Stimulated activated CD4-positive, alpha-beta T cell treated with anti-CD3 and anti-CD28 coated beads, TNF-alpha, amount 100 ng/mL, for 48 hours (primary cell): ENCODE measurements at regions not wholly inside any gene's neighbourhood (a gene's known extent, or its start where the extent isn't known, plus 50 kb on each side); places are given as distances from the start of the nearest gene placed in this dataset.

Experiments used
- DNase-seq, 3 donors: peaks; one replicate each; pipeline ENCODE4 v3.0.0-alpha.2; 2020; ENCODE audit warnings: low read depth in 3 of 3

DNA sequence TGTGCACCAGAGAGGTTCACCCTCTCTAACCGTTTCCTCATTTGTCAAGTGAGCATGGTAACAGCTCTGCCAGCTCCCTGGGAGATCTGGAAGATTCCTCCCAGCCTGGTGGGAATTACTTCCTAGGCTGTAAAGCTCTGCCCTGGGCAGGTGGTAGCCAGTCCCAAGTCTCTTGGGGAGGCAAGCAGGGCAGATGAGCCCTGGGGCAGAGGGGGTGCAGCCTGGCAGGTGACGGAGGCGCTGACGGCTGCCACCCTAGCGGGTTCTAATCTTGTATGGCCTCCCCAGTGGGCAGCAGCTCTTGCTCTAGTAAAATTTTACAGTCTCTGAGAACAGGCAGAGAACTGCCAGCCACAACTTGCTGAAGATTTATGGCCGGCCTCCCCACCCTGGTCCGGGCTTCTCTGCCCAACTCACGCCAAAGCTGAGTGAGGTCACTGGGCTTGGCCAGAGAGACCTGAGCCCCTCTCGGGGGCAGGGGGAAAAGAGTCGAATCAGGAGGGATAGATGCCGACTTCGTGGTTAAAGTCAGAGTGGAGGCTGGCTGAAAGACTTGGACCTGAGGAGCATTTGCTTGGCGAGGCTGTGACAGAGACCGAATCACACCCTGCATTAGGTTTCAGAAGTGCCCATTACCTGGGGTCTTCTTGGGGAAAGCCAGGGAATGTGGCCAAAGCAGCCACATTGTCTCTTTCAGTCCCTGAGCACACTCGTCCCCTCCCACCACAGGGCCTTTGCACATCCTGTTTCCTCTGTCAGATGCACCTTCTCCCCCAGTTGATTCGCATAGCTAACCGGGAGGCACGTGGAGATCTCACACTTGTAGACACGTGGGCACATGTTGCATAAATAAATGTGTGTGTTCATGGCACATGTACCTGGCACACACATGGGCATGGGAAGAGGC is 188.2 kb downstream of the MN1 start:
- no peak for DNase-seq

DNA sequence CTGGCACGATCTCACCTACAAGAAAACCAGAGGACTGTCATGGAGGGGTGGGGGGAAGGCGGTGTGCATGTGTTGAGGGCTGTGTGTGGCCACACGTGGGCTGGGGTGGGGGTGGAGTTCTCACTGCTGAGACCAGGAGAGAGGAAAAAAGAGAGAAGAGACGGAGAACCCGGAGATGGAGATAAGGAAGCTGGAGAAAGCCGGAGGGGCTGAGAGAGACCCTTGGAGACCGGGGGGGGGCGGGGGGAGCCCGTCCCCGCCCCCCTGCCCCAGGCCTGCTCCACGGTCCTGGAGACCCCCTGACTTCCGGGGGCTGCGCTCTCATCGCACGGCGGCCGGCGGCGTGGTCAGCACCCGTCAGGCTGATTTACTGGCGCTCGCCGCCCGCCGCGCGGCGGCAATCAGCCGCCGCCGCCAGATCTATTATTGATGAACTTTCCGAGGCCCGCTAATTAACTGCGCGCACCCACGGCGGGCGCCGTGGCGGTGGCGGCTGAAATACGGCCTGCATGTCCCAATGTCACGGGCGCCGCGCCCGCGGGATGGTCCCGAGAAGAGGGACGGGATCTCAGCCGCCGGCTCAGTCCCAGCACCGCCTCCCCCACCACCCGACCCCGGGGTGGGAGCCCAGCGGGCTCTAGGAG is 187.4 kb downstream of the MN1 start:
- DNase-seq = no peak

DNA sequence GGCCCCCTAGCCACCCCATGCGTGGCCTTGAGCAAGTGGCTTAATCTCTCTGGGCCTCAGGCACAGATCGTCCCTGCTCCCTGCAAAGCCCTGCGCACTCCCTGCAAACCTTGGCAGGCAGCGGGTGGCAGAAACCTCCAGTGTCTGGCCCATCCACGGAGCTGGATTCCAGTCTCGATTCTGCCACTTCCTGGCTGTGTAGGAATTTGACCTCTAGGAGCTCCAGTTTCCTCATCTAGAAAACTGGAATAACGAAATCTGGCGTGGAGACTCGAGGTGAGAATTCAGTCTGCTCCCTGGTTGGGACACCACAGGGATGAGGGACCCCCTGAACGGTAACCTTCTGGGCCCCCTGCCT is 186.9 kb downstream of the MN1 start:
- DNase-seq = no peak

DNA sequence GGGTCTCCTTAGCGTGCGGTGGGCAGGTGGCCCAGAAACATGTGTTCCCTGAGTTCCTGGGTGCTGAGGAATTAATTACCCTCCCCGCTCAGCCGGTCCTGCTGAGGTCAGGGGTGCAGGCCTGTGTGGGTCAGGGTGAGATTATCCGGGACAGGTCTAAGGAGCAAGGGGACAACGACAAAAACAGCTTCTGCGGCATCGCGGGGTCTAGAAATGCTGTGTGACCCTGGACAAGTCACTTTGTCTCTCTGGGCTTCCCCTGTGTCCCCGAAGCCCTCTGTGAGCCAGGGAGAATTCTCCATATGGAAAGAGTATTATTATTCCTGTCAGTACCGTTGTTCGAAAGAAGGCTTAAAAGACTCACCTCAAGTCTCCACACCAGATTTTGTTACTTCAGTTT is 186.1 kb downstream of the MN1 start:
- DNase-seq = no peak

DNA sequence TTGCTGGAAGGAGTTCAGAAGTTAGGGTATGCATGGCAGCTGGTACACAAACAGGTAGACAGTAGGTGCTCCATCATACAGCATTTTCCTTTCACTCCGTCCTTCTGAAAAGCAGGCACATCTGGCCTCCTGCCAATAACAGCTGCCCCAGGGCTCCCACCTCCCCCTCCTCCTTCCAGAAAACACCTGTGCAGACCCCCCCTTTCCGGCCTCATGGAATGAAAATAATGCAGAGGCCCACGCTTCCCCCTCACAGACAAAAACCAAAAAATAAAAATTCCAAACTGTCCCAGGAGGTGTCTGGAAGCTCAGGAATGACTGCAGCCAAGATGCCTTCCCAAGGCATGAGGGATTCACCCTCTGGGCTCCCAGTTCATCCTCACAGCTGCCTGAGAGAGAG is 185.5 kb downstream of the MN1 start:
- no peak for DNase-seq

DNA sequence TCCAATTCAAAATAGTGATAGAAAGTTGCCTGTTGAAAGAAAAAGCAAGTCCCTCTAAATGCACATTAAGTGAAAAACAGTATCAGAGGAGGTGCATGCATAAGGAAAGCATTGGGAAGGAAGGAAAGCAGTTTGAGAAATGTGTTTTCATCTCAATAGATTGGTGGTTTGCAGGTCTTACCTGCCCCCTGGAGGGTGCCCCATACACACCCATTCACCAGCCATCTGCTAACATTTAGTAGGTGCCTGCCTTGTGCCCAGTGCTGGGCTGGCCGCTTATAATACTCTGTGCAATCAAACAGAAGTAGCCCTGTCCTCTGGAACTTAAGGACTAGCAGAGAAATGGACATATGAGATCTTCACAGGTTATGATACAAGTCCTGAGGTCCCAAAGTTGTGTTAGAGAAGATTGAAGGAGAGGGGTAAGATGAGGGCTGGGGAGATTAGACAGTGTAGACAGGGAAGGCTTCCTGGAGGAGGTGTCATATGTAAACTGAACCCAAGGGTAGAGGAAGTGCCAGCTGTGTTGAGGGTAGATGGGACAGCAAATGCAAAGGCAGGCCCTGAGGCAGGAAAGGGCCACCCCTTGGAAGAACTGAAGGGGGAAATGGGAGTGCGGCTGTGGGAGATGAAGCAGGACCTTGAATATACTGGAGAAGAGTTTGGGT is 184.2 kb downstream of the MN1 start:
- DNase-seq = no peak

DNA sequence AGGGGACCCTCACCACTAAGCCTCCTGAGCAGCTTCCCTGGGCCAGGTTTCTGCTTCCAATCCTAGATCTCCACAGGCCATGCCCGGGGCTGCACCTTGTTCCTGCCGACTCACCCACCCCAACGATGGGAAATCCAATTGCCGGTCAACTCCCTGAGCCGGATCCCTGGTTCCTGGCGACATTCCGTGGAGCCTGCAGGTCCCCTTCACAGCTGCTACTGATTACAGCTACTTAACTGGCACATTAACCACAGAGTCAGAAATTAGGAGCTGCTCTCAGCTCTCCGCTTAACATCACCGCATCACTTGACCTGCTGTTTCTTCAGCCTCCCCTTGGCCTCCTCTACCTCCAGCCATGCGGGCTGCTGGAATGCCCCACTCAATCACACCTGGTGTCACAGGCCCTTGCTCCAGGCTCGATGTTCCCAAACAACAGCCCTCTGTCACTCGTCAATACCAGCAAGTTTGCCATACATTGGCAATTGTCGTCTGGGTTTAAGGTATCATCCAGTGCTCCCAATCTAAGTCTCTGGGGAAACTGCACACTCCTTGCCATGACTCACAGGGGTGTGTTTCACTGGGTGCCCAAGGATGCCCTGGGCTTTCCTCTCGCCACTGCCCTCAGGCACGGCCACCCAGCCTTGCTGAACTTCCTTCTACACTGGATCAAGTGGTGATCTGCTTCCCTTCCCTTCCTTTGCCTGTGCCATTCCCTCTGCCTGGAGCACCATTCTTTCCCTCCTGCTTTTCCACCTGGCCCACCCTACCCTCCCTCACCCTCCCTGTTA is 181.0 kb downstream of the MN1 start:
- DNase-seq = no peak

DNA sequence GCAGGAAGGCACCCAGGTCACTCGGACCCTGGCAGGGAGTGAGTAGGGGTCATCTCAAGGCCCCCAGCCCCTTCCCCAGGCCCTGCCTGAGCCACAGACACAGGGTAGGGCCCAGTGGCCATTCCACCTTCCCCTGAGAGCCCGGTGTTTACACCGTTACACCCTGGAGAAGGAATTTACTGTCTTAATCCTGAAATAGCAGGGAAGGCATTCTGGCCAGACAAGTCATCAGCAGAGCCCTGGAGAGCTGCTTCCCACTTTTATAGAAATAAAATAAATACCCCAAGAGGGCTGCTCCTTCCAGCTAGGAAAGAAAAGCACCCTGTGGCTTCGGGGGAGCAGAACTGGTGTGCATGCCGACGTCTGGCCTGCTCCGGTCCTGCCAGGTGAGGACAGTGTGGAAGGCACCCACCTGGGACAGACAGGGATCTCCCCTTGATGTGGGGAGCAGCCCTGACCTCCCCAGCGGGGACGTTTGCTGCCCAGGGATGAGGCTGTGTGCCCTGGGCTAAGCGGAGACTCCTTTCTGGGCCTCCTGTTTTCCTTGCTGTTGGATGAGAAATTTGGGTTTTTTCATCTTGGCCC is 180.0 kb downstream of the MN1 start:
- no peak for DNase-seq

DNA sequence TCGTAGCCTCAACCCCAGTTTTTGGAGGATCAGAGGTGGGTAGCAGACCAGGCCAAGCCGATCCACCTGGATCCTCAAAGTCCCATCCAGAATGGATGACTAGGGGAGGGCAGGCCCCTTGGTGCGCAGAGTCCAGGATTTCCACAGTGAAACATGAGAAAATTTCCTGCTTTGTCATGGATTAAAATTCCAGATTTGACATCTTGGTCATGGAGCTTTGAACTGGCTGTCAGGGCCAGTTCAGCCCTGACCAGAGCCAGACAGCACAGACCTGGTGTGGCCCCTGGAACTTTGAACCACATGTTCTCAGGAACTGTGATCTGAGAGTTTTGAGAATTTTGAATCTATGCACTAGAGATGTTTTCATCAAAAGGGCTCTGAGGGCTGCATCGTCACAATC is 177.5 kb downstream of the MN1 start:
- no peak for DNase-seq

DNA sequence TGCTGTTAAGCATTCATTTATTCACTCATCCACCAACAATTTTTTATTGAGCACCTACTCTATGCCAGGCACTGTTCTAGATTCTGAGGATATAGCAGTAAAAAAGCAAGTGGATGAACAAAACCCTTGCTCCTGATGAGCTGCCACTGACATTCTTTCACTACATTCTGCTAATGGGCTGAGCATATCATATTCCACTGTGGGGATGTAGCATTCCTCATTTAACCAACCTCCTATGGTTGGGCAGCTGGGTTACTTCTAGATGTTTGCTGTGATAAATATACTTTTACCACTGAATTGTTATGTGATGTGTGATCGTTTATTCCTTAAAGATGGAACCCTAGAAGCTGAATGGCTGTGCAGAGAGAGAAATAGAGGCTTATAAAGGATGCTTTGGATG is 176.9 kb downstream of the MN1 start:
- no peak for DNase-seq

DNA sequence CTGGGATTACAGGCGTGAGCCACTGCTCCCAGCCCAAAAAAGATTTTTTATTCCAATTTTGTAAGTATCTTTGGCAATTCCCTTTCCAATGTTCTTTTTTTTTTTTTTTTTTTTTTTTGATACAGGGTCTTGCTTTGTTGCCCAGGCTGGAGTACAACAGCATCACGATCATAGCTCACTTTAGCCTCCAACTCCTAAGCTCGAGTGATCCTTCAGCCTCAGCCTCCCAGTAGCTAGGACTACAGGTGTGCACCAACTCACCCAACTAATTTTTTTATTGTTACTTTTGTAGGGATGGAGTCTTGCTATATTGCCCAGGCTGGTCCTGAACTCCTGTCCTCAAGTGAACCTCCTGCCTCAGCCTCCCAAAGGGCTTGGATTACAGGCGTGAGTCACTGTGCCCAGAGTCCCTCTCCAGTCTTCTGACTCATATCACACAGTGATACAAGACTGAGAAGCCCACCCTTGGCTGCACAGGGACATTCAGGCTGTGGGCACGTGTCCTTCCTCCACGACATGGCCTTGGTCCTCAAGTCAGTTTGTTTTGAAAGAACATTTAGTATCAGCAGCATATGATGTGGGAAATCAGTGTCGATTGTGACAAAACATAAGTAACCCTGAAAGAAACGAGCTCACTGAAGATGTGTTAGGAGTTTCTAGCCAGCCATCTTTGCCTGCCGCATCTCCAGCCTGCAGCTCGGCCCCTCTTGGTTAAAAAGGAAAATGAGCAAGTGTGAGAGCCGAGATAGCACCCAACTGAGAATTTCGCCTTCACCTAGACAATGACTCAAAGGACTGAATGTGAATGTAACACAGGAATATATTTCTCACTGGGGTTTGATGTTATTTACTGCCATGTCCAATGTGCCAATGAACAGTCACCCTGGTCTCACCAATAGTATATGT is 175.5 kb downstream of the MN1 start:
- DNase-seq = no peak

DNA sequence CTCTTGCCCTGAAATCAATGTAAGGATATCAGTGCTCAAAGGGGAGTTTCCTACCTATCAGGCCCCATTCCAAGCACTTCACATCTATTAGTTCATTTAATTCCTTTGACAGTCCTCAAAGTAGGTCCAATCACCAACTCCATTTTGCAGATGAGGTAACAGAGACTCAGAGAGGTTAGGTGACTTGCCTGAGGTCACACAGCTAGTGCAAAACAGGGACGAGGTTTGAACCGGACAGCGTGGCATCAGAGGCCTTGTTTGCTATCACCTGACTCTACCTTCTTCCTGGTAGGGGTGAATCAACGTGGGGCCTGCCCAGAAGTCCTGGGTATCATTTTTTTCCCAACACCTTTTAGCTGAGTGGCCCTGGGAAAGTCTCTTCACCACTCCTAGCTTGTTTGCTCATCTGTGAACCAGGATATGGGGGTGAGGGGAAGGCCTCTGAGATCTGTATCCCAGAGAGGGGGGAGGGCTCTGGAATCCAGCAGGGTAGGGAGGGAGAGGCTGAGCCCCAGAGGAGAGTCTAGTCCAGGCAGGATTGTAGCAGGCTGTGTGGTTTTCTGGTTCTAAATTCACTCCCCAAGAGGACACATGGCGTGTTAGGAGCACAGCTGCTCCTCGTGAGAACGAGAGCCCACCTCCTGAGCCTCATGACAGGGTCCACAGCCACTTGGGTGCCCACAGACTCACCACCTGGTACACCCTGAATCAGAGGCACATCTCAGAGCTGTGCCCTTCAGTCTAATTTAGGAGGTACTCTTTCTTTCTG is 174.7 kb downstream of the MN1 start:
- no peak for DNase-seq

DNA sequence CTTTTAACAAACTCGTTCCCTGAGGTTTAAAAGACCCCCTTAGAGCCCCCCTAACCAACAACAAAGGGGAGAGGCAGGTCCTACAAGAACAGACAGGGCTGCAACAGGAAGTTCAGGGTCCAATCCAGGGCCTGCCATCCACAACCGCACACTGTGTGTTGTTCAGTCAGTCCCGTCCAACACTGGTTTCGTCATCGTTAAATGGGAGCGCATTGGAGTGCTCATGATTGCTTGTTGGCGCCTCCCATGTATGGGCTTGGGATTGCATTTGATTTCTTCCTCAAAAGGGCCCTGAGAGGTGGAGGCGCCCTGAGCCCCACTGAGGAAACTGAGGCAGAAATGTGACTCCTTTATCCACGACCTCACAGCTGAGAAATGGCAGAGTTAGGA is 174.1 kb downstream of the MN1 start:
- no peak for DNase-seq

DNA sequence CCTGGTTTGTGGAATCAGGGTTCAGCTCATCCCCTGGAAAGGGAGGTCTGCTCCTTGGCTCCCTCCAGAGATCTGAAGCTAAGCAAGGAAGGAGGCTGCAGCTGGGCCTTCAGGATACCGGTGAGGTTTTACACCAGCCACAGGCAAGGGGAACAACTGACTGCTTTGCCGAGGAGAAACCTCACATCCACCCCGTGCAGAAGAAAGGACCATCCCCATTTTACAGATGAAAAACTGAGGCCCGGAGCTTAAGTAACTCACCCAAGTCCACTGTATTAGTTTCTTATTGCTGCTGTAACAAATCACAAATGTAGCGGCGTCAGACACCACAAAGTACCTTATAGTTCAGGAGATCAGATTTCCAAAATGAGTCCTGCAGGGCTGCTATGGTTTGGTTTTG is 173.7 kb downstream of the MN1 start:
- no peak for DNase-seq

DNA sequence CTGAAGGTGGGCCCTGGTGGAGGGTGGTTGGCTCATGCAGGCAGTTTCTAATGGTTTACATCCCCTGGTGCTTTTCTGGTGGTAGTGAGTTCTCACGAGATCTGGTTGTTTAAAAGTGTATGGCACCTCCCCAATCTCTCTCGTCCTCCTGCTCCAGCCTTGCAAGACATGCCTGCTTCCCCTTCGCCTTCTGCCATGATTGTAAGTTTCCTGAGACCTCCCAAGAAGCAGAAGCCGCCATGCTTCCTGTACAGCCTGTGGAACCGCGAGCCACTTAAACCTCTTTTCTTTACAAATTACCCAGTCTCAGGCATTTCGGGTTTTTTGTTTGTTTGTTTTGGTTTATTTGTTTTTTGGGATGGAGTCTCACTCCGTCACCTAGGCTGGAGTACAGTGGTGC is 173.2 kb downstream of the MN1 start:
- no peak for DNase-seq

DNA sequence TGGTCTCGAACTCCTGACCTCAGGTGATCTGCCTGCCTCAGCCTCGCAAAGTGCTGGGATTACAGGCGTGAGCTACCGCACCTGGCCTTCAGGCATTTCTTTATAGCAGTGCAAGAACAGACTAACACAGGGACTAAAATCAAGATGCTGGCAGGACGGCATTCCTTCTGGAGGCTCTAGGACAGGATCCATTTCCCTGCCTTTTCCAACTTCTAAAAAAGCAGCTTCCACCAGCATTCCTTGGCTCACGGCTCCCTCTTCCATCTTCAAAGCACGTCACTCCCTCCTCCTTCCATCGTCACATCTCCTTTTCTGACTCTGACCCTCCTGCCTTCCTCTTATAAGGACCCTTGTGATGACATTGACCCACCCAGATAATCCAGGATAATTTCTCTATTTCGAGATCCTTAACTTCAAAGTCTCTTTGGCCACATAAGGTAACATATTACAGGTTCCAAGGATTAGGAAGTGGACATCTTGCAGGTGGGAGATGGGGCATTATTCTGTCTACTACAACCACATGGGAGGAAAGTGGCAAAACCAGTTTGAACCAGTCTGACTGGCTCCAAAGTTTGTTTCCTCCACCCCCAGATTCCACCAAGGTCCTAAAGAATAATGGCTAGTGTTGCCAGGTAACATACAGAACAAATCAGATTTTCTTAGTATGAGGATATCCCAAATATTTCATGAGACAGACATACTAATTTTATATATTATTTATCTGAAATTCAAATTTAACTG is 172.5 kb downstream of the MN1 start:
- DNase-seq = no peak

DNA sequence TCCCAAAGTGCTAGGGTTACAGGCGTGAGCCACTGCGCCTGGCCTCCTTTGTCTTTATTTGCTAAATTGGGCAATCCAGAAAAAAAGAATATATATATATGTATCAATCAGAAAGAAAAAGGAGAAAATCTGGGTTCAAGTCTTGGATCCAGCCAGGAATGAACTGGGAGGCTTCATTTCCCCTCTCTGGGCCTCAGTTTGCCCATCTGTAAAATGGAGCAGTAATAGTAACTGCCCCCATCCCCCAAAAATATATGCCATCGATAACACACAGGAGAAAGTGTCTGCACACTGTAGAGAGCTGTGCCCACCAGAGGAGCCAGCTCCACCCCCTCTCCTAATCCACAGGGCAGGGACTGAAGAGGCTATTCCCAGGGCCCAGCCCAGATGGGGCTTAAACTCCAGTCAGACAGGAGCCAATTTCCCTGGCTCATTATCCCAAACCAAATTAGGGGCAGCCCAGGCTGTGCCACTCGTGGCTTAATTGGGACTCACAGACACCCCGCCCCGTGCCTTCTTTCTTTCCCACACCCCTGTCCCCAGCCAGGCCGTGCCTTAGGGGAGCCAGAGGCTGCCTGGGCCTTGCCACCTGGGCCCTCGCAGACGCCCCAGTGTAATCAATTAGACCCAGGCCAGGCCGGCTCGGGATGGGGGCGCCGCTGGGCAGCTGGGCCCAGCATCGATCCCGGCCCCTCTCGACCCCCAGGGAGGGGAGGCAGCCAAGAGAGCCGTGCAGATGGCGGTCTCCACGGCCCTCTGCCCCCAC is 171.5 kb downstream of the MN1 start:
- no peak for DNase-seq

DNA sequence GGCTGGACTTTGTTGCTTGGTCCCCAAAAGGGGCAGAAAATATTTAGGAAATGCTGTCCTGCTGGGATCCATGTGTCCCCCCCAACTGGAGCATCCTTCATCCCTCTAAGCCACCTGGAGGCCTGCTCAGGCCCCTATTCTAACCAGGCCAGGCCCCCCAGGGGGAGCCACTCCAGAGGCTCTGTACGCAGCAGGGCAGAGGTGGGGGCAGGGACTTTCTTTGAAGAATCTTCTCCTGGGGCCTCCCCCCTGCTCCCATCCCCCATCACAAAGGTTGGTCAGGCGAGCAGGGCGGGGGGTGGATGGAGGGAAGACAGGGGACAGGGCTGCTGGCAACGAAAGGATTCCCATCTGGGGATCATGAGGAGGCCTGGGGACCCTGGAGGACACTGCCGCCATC is 170.8 kb downstream of the MN1 start:
- DNase-seq = no peak

DNA sequence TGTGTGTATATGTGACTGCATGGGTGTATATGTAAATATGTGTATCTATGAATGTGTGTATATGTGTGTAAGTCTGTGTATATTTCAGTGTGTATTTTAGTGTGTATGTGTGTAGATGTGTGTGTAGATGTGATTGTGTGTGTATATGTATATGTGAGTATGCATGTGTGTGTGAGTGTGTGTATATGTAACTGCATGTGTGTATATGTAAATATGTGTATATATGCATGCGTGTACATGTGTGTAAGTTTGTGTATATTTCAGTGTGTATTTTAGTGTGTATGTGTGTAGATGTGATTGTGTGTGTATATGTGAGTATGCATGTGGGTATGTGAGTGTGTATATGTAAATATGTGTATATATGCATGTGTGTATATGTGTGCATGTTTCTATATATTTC is 169.9 kb downstream of the MN1 start:
- no peak for DNase-seq
